ENCODE measurements at regions not wholly inside any gene's neighbourhood (a gene's known extent, or its start where the extent isn't known, plus 50 kb on each side); places are given as distances from the start of the nearest gene placed in this dataset.
"Not testable (repeated sequence)": the region's sequence is repeated elsewhere in the genome, so short reads cannot be mapped to it uniquely, and the experiment has no call there.

DNA sequence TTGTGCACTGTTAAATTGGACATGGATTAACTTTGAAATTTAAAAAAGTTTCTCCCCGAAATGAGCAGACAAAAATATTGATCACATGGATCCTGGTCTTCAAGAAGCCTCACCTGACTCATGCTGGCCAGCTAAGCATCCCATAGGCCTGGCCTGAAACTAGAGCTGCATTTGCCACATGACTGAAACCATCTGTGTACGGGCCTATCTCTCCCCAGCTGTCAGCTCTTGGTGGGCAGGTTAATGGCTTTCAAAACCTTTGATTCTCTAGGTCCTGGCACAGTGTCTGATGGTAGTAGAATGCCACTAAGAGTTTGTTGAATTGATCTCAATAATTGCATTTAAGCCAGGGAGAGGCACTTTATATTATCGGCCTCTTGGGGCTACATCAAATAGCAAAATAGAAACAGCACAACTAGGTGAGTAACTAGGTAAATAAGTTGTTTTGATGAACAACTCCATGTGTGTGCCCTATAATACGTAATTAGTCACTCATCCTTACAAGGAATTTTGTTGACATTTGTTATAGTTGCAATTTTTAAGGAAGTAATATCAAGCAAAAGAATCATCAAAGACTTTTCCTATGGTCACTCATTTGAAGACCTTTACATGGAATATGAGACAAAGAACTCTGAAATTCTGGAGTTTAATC, 251.1 kb downstream of the SP3 start:
- H3K27me3 ChIP-seq (ENCODE audit: low read depth, low read length): no peaks in the 10 kb centered on the region
- no peaks in the 10 kb centered on the region for H3K9me3 ChIP-seq (ENCODE audit: control insufficient read depth in 1 of 2, low read length in 2 of 2)
- no peaks in the 10 kb centered on the region for H3K4me1 ChIP-seq (ENCODE audit: control insufficient read depth in 1 of 2, insufficient read depth in 2 of 2, low read length in 2 of 2)
- H3K4me3 ChIP-seq (ENCODE audit: low read depth in 1 of 2, low read length in 2 of 2): no peak overlapping the region
- H3K36me3 ChIP-seq (ENCODE audit: control insufficient read depth in 1 of 2, insufficient read depth in 2 of 2, low read length in 2 of 2): no peaks in the 10 kb centered on the region
- no peak overlapping the region for H3K27ac ChIP-seq (ENCODE audit: low read length)

DNA sequence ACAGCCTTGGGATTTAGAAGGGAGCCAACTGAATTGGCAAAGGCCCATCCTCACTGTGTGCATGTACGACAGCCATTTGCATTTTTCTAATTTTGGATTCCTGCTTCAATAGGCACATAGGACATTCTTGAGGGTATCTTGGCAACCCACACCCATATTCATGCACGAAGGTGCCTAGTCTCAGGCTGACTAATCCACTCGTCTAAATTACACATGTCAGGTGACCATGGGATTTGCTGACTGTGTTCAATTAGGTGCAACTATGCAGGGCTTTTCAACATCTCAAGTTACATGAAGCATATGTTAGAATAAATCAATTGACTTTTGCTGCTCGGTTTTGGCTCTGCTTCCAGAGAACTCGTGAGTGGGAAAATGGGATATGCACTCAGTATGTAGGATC, 249.7 kb downstream of the SP3 start:
- H3K4me1 ChIP-seq (ENCODE audit: control insufficient read depth in 1 of 2, insufficient read depth in 2 of 2, low read length in 2 of 2): no peaks in the 10 kb centered on the region
- no peaks in the 10 kb centered on the region for H3K27me3 ChIP-seq (ENCODE audit: low read depth, low read length)
- H3K9me3 ChIP-seq (ENCODE audit: control insufficient read depth in 1 of 2, low read length in 2 of 2): no peaks in the 10 kb centered on the region
- no peaks in the 10 kb centered on the region for H3K36me3 ChIP-seq (ENCODE audit: control insufficient read depth in 1 of 2, insufficient read depth in 2 of 2, low read length in 2 of 2)
- H3K4me3 ChIP-seq (ENCODE audit: low read depth in 1 of 2, low read length in 2 of 2): no peak overlapping the region
- no peak overlapping the region for H3K27ac ChIP-seq (ENCODE audit: low read length)

DNA sequence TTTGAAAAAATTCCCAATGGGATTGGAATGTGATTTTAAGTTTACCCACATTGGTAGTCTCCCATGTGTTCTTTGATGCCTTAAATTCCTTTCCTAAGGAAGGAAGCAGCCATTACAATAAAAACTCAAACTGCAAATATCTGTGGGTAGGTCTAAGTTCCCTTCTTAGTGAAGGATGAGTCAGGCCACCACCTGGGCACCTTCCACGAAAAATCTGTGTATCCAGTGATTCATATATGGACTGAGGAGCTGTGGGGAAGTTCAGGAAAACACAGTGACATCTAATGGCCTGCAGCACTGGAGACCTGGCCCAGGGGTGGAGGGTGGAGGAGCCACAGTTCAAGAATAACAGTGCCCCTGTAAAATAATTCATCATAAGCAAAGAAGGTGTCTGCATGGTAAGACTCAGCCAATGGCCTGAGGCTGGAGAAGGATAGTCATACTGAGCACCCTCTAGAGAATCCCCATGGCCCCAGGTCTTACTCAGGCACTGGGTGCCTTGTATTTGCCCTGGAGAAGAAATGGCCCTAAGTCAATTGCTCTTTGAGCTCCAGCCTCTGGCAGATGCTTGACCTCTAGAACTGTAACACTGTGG, 248.6 kb downstream of the SP3 start:
- Histone ChIP-seq H3K9me3 (ENCODE audit: control insufficient read depth in 1 of 2, low read length in 2 of 2) (no peaks in the 10 kb centered on the region), H3K27me3 (ENCODE audit: low read depth, low read length) (no peaks in the 10 kb centered on the region), H3K4me3 (ENCODE audit: low read depth in 1 of 2, low read length in 2 of 2) (no peak overlapping the region), H3K4me1 (ENCODE audit: control insufficient read depth in 1 of 2, insufficient read depth in 2 of 2, low read length in 2 of 2) (no peaks in the 10 kb centered on the region), H3K27ac (ENCODE audit: low read length) (no peak overlapping the region), H3K36me3 (ENCODE audit: control insufficient read depth in 1 of 2, insufficient read depth in 2 of 2, low read length in 2 of 2) (no peaks in the 10 kb centered on the region)

DNA sequence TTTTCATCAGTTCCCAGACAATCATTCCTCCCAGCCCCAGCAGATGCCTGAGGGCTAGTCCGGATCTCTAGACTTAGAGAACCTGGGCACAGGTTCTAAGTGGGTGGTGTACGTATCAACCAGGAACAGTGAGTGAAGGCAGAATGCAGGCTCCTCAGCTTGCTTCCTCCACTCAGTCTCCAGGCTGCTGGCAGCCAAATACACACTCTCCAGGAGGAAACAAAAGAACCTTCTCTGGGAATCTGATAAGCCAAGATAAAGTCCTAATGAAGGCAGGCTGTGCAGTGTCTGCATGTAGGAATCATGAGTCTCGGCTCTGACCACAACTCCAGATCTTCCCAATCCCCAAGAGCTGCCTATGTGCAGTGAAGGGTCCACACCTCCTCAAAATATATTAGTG, 245.7 kb downstream of the SP3 start:
- H3K27ac ChIP-seq (ENCODE audit: low read length): no peak overlapping the region
- no peaks in the 10 kb centered on the region for H3K9me3 ChIP-seq (ENCODE audit: control insufficient read depth in 1 of 2, low read length in 2 of 2)
- no peaks in the 10 kb centered on the region for H3K4me1 ChIP-seq (ENCODE audit: control insufficient read depth in 1 of 2, insufficient read depth in 2 of 2, low read length in 2 of 2)
- H3K4me3 ChIP-seq (ENCODE audit: low read depth in 1 of 2, low read length in 2 of 2): no peak overlapping the region
- no peaks in the 10 kb centered on the region for H3K36me3 ChIP-seq (ENCODE audit: control insufficient read depth in 1 of 2, insufficient read depth in 2 of 2, low read length in 2 of 2)
- H3K27me3 ChIP-seq (ENCODE audit: low read depth, low read length): no peaks in the 10 kb centered on the region

DNA sequence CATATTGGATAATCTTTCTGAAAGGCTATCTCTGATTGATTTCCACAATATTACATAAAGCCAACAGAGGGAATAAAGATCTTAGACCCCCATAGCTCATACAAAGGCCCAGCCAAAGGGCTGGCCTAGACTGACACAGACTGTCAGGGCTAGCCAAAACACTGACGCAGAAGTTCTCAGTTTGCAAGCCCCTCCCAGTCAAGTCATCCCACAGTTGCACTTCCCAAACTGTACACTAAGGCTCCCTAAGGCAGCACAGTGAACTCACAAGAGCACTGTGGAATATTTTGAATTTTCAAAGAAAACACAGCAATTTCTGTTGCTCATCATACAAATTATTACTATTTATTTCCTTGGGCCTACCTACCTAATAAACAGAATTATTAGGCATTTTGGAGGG, 244.9 kb downstream of the SP3 start:
- Histone ChIP-seq H3K27ac (ENCODE audit: low read length) (no peak overlapping the region), H3K36me3 (ENCODE audit: control insufficient read depth in 1 of 2, insufficient read depth in 2 of 2, low read length in 2 of 2) (no peaks in the 10 kb centered on the region), H3K27me3 (ENCODE audit: low read depth, low read length) (no peaks in the 10 kb centered on the region), H3K4me3 (ENCODE audit: low read depth in 1 of 2, low read length in 2 of 2) (no peak overlapping the region), H3K9me3 (ENCODE audit: control insufficient read depth in 1 of 2, low read length in 2 of 2) (no peaks in the 10 kb centered on the region), H3K4me1 (ENCODE audit: control insufficient read depth in 1 of 2, insufficient read depth in 2 of 2, low read length in 2 of 2) (no peaks in the 10 kb centered on the region)

DNA sequence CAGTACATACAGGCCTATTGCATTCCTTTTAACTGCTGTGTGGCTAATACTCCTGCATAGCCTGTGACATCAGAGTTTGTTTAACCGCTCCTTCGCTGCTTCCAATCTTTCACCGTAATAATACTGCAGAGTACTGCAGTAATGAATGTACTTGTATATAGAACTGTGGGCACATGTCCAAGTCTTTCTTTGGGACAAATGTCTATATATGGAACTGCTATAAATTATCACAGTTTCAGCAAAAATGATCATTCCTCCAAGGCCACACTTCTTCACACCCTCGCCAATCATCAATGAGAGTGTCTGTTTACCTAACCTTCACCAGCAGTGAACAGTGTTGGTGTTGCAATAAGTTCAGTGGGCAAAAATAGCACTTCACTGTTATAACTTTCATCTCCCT, 230.4 kb downstream of the SP3 start:
- H3K27me3 ChIP-seq (ENCODE audit: low read depth, low read length): no peaks in the 10 kb centered on the region
- H3K9me3 ChIP-seq (ENCODE audit: control insufficient read depth in 1 of 2, low read length in 2 of 2): no peaks in the 10 kb centered on the region
- no peak overlapping the region for H3K27ac ChIP-seq (ENCODE audit: low read length)
- no peak overlapping the region for H3K4me3 ChIP-seq (ENCODE audit: low read depth in 1 of 2, low read length in 2 of 2)
- no peaks in the 10 kb centered on the region for H3K4me1 ChIP-seq (ENCODE audit: control insufficient read depth in 1 of 2, insufficient read depth in 2 of 2, low read length in 2 of 2)
- H3K36me3 ChIP-seq (ENCODE audit: control insufficient read depth in 1 of 2, insufficient read depth in 2 of 2, low read length in 2 of 2): no peaks in the 10 kb centered on the region

DNA sequence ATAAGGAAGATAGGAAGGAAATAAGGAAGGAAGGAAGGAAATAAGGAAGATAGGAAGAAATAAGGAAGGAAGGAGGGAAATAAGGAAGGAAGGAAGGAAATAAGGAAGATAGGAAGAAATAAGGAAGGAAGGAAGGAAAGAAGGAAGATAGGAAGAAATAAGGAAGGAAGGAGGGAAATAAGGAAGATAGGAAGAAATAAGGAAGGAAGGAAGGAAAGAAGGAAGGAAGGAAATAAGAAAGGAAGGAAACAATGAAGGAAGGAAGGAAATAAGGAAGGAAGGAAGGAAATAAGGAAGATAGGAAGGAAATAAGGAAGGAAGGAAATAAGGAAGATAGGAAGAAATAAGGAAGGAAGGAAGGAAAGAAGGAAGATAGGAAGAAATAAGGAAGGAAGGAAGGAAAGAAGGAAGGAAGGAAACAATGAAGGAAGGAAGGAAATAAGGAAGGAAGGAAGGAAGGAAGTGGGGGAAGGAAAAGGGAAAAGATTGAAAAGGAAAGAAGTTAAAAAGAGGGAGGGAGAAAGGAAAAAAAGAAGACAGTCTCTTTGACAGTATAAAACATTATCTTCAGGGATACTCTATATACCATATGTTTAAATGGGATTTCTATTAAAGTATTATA, 227.1 kb downstream of the SP3 start:
- H3K27ac ChIP-seq (ENCODE audit: low read length); H3K27me3 ChIP-seq (ENCODE audit: low read depth, low read length); H3K36me3 ChIP-seq (ENCODE audit: control insufficient read depth in 1 of 2, insufficient read depth in 2 of 2, low read length in 2 of 2): not testable (repeated sequence)

DNA sequence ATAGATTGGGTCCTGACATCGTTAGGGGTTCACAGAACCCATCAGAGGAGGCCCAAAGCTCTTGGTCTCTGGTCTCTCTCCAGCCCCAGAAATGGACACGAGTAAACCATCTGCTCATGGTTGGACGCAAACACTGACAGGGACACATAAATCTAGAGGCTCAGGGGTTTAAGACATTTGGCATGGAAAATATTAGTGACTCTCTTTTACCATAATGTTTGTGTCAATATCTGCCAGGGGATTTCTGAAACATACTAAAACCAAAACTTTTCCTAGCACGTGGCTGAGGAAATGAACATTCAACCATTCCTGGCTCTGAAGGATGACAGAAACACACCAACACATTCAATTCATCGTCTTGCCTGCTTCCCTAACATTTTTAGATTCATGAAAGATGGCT, 226.2 kb downstream of the SP3 start:
- Histone ChIP-seq H3K4me1 (ENCODE audit: control insufficient read depth in 1 of 2, insufficient read depth in 2 of 2, low read length in 2 of 2) (no peaks in the 10 kb centered on the region), H3K36me3 (ENCODE audit: control insufficient read depth in 1 of 2, insufficient read depth in 2 of 2, low read length in 2 of 2) (no peaks in the 10 kb centered on the region), H3K4me3 (ENCODE audit: low read depth in 1 of 2, low read length in 2 of 2) (no peak overlapping the region), H3K27me3 (ENCODE audit: low read depth, low read length) (no peaks in the 10 kb centered on the region), H3K27ac (ENCODE audit: low read length) (no peak overlapping the region), H3K9me3 (ENCODE audit: control insufficient read depth in 1 of 2, low read length in 2 of 2) (no peaks in the 10 kb centered on the region)

More for the DNA sequence above, 227.1 kb downstream of the SP3 start:
- not testable (repeated sequence) for H3K4me1 ChIP-seq (ENCODE audit: control insufficient read depth in 1 of 2, insufficient read depth in 2 of 2, low read length in 2 of 2); H3K4me3 ChIP-seq (ENCODE audit: low read depth in 1 of 2, low read length in 2 of 2); H3K9me3 ChIP-seq (ENCODE audit: control insufficient read depth in 1 of 2, low read length in 2 of 2)

DNA sequence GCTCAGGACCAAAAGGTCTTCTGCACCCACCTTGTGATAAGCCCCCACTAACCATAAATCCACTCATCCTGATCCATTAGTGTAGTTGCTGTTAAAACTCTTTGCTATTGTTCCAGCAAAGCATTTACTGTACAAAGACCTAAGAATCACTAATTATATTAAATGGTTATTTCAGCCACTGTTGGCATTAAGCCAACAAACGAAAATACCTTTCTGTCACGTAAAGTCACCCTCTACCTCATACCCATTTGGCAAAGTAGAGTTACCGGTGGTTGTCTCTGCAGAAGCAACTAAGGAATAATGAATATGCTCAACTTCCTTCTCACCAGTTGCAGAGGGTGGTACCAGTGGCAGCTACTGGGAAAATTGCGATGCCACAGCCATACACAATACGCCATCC, 224.5 kb downstream of the SP3 start:
- H3K4me3 ChIP-seq (ENCODE audit: low read depth in 1 of 2, low read length in 2 of 2): no peak overlapping the region
- H3K9me3 ChIP-seq (ENCODE audit: control insufficient read depth in 1 of 2, low read length in 2 of 2): no peaks in the 10 kb centered on the region
- no peaks in the 10 kb centered on the region for H3K36me3 ChIP-seq (ENCODE audit: control insufficient read depth in 1 of 2, insufficient read depth in 2 of 2, low read length in 2 of 2)
- H3K27ac ChIP-seq (ENCODE audit: low read length): no peak overlapping the region
- no peaks in the 10 kb centered on the region for H3K27me3 ChIP-seq (ENCODE audit: low read depth, low read length)
- no peaks in the 10 kb centered on the region for H3K4me1 ChIP-seq (ENCODE audit: control insufficient read depth in 1 of 2, insufficient read depth in 2 of 2, low read length in 2 of 2)

DNA sequence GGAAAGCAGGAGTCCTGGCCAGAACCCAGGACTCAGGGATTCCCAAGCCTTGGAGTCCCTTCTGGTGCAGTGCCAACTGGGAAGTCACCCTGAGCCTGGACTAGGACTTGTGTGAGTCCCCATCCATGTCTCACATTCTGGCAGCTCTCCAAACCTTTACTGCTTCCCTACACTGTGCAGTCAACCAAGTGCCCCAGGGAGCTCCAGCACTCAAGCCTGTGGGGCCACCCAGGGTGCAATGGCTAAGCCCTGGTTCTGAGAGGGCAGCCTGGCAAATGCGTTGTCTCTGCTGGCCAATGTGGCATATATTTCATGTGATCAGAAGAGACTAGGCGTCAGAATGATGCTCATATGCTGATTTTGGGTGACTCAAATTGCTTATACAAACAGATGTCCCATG, 223.4 kb downstream of the SP3 start:
- H3K4me3 ChIP-seq (ENCODE audit: low read depth in 1 of 2, low read length in 2 of 2): no peak overlapping the region
- no peaks in the 10 kb centered on the region for H3K36me3 ChIP-seq (ENCODE audit: control insufficient read depth in 1 of 2, insufficient read depth in 2 of 2, low read length in 2 of 2)
- no peaks in the 10 kb centered on the region for H3K9me3 ChIP-seq (ENCODE audit: control insufficient read depth in 1 of 2, low read length in 2 of 2)
- no peaks in the 10 kb centered on the region for H3K27me3 ChIP-seq (ENCODE audit: low read depth, low read length)
- no peak overlapping the region for H3K27ac ChIP-seq (ENCODE audit: low read length)
- no peaks in the 10 kb centered on the region for H3K4me1 ChIP-seq (ENCODE audit: control insufficient read depth in 1 of 2, insufficient read depth in 2 of 2, low read length in 2 of 2)

DNA sequence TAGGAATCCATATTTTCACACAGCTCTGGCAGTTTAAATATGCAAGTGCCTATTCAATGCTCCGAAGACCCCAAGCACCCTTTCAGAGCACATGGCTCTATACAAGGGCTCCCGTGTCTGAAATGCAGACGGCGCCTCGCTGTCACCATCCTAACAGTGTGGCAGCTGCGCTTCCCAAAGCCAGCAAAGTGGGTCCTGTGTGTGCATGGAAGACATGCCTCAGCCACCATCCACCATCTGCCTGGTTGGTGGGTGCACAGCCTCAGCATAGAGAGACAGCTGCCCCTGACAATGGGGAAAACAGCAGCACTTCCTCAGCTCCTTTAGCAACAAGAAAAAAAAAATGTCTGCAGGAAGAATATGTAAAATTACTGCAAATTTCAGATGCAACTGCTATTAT, 218.1 kb downstream of the SP3 start:
- Histone ChIP-seq H3K36me3 (ENCODE audit: control insufficient read depth in 1 of 2, insufficient read depth in 2 of 2, low read length in 2 of 2) (no peaks in the 10 kb centered on the region), H3K4me3 (ENCODE audit: low read depth in 1 of 2, low read length in 2 of 2) (no peak overlapping the region), H3K27me3 (ENCODE audit: low read depth, low read length) (no peaks in the 10 kb centered on the region), H3K27ac (ENCODE audit: low read length) (no peak overlapping the region), H3K4me1 (ENCODE audit: control insufficient read depth in 1 of 2, insufficient read depth in 2 of 2, low read length in 2 of 2) (no peaks in the 10 kb centered on the region), H3K9me3 (ENCODE audit: control insufficient read depth in 1 of 2, low read length in 2 of 2) (no peaks in the 10 kb centered on the region)

DNA sequence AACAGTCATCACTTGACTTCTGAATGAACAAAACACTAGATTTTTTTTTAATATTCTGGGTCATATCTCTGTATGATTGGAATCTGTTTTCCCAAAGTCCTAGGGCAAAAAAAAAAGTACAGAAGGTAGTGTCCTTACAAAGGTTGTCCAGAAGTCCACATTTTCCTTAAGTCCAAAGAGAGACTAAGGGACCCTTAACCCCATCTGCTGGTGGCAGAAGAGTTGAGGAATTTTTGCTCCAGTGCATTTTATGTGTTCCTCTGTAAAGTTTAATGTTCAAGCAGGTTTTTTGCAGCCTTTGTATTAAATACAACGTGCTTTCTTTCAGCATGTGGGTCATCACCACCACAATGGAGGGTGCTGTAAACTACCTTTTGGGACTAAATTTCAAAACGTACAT, 215.9 kb downstream of the SP3 start:
- Histone ChIP-seq H3K36me3 (ENCODE audit: control insufficient read depth in 1 of 2, insufficient read depth in 2 of 2, low read length in 2 of 2) (no peaks in the 10 kb centered on the region), H3K4me1 (ENCODE audit: control insufficient read depth in 1 of 2, insufficient read depth in 2 of 2, low read length in 2 of 2) (no peaks in the 10 kb centered on the region), H3K4me3 (ENCODE audit: low read depth in 1 of 2, low read length in 2 of 2) (no peak overlapping the region), H3K9me3 (ENCODE audit: control insufficient read depth in 1 of 2, low read length in 2 of 2) (no peaks in the 10 kb centered on the region), H3K27me3 (ENCODE audit: low read depth, low read length) (no peaks in the 10 kb centered on the region), H3K27ac (ENCODE audit: low read length) (no peak overlapping the region)

Data from muscle layer of duodenum (tissue), 2 donors.